Lung (tissue), 11 donors: ENCODE measurements at regions not wholly inside any gene's neighbourhood (a gene's known extent, or its start where the extent isn't known, plus 50 kb on each side); places are given as distances from the start of the nearest gene placed in this dataset.

Experiments
- ATAC-seq: fragments of 200-7000 bp; cut with Tn5 transposase; one replicate; pipeline ENCODE4 v1.9.1; 2020; ENCODE audit warnings: moderate number of reproducible peaks; ENCODE audit not compliant: insufficient read depth, low FRiP score
- DNase-seq, 3 donors: peaks; one replicate each; pipeline ENCODE4 v3.0.0-alpha.2; 2013 to 2017
- H3K27ac ChIP-seq, 2 donors: one replicate each; pipeline ENCODE4 v1.5.1; 2013; ENCODE audit warnings: mild to moderate bottlenecking in 2 of 2, moderate library complexity in 2 of 2, control low read depth in 1 of 2, inconsistent platforms in 1 of 2, low read depth in 1 of 2, low read length in 1 of 2
- H3K27me3 ChIP-seq, 3 donors: one replicate each; pipeline ENCODE4 v1.5.1; 2013; ENCODE audit warnings: low read length in 2 of 3; ENCODE audit not compliant: control insufficient read depth in 3 of 3, insufficient read depth in 3 of 3
- H3K36me3 ChIP-seq, 4 donors: one replicate each; pipeline ENCODE4 v1.5.1; 2013; ENCODE audit warnings: low read length in 4 of 4, mild to moderate bottlenecking in 1 of 4, moderate library complexity in 1 of 4; ENCODE audit not compliant: control insufficient read depth in 4 of 4, insufficient read depth in 4 of 4
- H3K4me1 ChIP-seq, 5 donors: one replicate each; pipeline ENCODE4 v1.5.1; 2013; ENCODE audit warnings: low read length in 5 of 5, mild to moderate bottlenecking in 2 of 5, moderate library complexity in 1 of 5; ENCODE audit not compliant: control insufficient read depth in 5 of 5, insufficient read depth in 5 of 5
- H3K4me3 ChIP-seq: one replicate; pipeline ENCODE4 v1.5.1; 2013; ENCODE audit warnings: mild to moderate bottlenecking, control low read depth, moderate library complexity
- H3K9ac ChIP-seq, 2 donors: one replicate each; pipeline ENCODE4 v1.5.1; 2013; ENCODE audit warnings: low read length in 2 of 2, control low read depth in 1 of 2; ENCODE audit not compliant: insufficient read depth in 1 of 2
- H3K9me3 ChIP-seq, 4 donors: one replicate each; pipeline ENCODE4 v1.5.1; 2013; ENCODE audit warnings: low read length in 3 of 4, mild to moderate bottlenecking in 1 of 4, moderate library complexity in 1 of 4; ENCODE audit not compliant: control insufficient read depth in 4 of 4, insufficient read depth in 3 of 4
- CTCF ChIP-seq: IDR thresholded peaks from 2 replicates; pipeline ENCODE4 v1.5.1; 2012; ENCODE audit warnings: mild to moderate bottlenecking; ENCODE audit errors: control extremely low read depth, extremely low read depth
- WGBS, 2 donors: extraction: QIAGEN DNeasy Blood & Tissue Kit; methylation state at CpG; one replicate each; pipeline ENCODE4 v1.1.7; 2013; 5-methylcytosine and 5-hydroxymethylcytosine counted together
- donor health status: control.
- donor health status: control.
- donor health status: Bipolar disorder and iron deficiency.
- donor health status: healthy.
- donor health status: DM: yes; HTN: yes; CAD: no.

- TF ChIP-seq CTCF = no peak
- no peak overlapping the region for H3K27ac ChIP-seq
- no peaks in the 10 kb centered on the region for H3K36me3 ChIP-seq
- ATAC-seq = no peak
- no peaks in the 10 kb centered on the region for H3K27me3 ChIP-seq
- H3K4me1 ChIP-seq = peaks cover 0 to 16% (median 5%) of the 10 kb centered on the region in 5 donors
- H3K9me3 ChIP-seq = peaks cover 0 to 1% (median 0%) of the 10 kb centered on the region in 4 donors
- DNase-seq = no peak
- H3K9ac ChIP-seq = no peak overlapping the region
- WGBS, 2 donors = 77 to 80% methylated on average over 3 of the region's 3 CpGs
- no peak overlapping the region for H3K4me3 ChIP-seq
Observed at GRCh38 chr2:30338475-30338874, 107.1 kb downstream of the LBH start.

- Histone ChIP-seq H3K36me3 (no peaks in the 10 kb centered on the region), H3K27me3 (no peaks in the 10 kb centered on the region), H3K4me3 (no peak overlapping the region), H3K4me1 (peaks cover 0 to 16% (median 5%) of the 10 kb centered on the region in 5 donors), H3K9me3 (peaks cover 0 to 1% (median 0%) of the 10 kb centered on the region in 4 donors), H3K9ac (no peak overlapping the region), H3K27ac (no peak overlapping the region)
- ATAC-seq = no peak
- whole genome bisulfite sequencing, 2 donors = 87 to 92% methylated on average over 4 of the region's 4 CpGs
- no peak for DNase-seq
- no peak for TF ChIP-seq CTCF
Observed at GRCh38 chr2:30339071-30339470, 107.7 kb downstream of the LBH start.

- Histone ChIP-seq H3K9me3 (peaks cover 0 to 1% (median 0%) of the 10 kb centered on the region in 4 donors), H3K4me3 (no peak overlapping the region), H3K27ac (no peak overlapping the region), H3K4me1 (peaks cover 0 to 15% (median 3%) of the 10 kb centered on the region in 5 donors), H3K27me3 (no peaks in the 10 kb centered on the region), H3K9ac (no peak overlapping the region), H3K36me3 (no peaks in the 10 kb centered on the region)
- DNase-seq (no peak), ATAC-seq (no peak)
- WGBS, 2 donors = 91 to 94% methylated on average over 8 of the region's 8 CpGs
- no peak for TF ChIP-seq CTCF
Observed at GRCh38 chr2:30341500-30342267, 105.4 kb upstream of the LCLAT1 start.
